GM20000 (cell line): ENCODE measurements at regions not wholly inside any gene's neighbourhood (a gene's known extent, or its start where the extent isn't known, plus 50 kb on each side); places are given as distances from the start of the nearest gene placed in this dataset.

ENCODE experiments used
- DNase-seq: peaks from one replicate; pipeline ENCODE4 v3.0.0; 2012; ENCODE audit warnings: low spot score
- TF ChIP-seq, protein P1 (sequence below): IDR thresholded peaks from 2 replicates; pipeline ENCODE4 v1.5.1; 2012; ENCODE audit warnings: mild to moderate bottlenecking, control low read depth; ENCODE audit errors: extremely low read depth, missing control alignments

- no peak for DNase-seq
- TF ChIP-seq, protein P1, sequence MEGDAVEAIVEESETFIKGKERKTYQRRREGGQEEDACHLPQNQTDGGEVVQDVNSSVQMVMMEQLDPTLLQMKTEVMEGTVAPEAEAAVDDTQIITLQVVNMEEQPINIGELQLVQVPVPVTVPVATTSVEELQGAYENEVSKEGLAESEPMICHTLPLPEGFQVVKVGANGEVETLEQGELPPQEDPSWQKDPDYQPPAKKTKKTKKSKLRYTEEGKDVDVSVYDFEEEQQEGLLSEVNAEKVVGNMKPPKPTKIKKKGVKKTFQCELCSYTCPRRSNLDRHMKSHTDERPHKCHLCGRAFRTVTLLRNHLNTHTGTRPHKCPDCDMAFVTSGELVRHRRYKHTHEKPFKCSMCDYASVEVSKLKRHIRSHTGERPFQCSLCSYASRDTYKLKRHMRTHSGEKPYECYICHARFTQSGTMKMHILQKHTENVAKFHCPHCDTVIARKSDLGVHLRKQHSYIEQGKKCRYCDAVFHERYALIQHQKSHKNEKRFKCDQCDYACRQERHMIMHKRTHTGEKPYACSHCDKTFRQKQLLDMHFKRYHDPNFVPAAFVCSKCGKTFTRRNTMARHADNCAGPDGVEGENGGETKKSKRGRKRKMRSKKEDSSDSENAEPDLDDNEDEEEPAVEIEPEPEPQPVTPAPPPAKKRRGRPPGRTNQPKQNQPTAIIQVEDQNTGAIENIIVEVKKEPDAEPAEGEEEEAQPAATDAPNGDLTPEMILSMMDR = no peak
These were observed 275.4 kb downstream of the ABHD5 start for GRCh38 chr3:43966126-43966525.

- TF ChIP-seq, protein P1 = no peak
- no peak for DNase-seq
These were observed 275.2 kb upstream of the TOPAZ1 start for GRCh38 chr3:43966530-43966929.

DNA sequence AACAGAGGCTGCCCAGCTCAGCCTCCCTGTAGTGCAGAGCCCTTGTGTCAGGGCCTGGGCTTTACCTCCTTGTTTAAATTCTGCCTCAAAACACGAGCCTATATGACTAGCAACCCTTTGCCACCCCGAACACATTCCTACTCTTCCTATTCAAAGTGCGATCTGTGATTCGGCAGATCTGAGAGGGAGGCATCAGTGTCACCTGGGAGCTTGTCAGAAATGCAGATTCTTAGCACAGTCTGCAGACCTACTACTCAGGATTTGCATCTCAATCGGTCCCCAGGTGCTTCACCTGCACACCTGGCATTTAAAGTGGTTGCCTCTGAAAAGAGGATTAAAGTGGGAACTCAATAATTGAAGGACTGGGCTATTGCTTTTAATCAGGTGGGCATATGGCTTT is 273.2 kb upstream of the TOPAZ1 start:
- DNase-seq = no peak
- TF ChIP-seq, protein P1 = no peak

GRCh38 chr3:43969944-43970343 is 271.7 kb upstream of the TOPAZ1 start:
- DNase-seq = no peak
- TF ChIP-seq, protein P1 = no peak

GRCh38 chr3:43970351-43970750 is 271.3 kb upstream of the TOPAZ1 start:
- TF ChIP-seq, protein P1 = no peak
- DNase-seq = no peak

DNA sequence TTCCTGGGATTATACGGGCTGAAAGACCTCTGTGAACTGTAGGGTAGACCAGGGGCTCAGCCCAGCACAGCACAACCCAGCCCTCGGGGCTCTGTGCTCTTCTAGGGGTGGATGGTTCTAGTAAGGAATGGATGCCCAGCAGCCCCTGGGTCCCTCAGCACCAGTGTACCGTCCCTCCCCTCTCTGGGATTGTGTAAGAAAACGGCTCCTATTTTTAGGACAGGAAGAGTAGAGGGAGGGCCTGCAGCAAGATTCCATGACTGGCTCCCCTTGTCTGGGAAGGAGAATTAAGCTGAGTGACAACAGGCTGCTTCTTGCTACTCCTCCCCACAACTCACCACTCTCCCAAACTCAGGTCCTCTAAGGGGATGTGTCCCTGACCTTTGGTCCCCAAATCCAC is 270.8 kb upstream of the TOPAZ1 start:
- no peak for DNase-seq
- TF ChIP-seq, protein P1 = no peak

DNA sequence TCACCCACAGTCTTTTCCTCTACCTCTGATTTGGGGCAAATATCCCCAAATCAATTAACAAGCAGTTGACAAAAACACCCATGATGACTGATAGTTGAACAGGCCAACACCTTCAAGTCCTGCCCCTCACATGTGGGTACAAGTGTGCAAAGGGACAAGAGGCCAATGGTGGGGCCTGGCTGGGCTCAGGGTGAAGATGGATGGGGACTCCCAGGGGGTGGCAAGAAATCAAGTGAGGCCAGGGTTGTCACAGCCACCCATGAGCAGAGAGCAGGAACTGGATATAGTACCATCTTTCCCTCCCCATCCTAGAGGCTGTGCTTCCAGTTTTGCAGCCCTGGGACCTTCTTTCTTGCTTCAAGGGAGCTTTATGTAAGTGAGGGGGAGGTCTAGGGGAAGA is 270.2 kb upstream of the TOPAZ1 start:
- TF ChIP-seq, protein P1 = no peak
- no peak for DNase-seq

DNA sequence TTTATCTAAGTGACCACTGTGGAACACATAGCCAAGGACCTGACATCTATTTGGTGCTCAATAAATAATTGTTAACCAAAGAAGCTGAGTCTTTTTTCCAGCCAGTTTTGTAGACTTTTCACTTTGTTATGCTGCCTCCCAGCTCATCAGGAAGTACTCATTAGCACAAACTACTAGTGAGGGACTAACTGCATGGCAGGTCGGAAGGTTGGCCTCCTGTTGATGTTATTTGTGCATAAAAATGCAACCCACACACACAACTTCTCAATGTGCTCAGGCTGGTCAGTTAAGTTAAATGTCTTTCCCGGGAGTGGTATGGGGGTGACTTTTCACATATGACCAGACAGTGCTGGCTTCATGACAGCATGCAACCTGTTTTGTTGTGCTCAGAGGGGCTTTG is 263.0 kb upstream of the TOPAZ1 start:
- TF ChIP-seq, protein P1 = no peak
- DNase-seq = no peak
